Vagina (tissue), 2 donors: ENCODE measurements at regions not wholly inside any gene's neighbourhood (a gene's known extent, or its start where the extent isn't known, plus 50 kb on each side); places are given as distances from the start of the nearest gene placed in this dataset.

Experiments used
- DNase-seq, 2 donors: peaks; one replicate each; pipeline ENCODE4 v3.0.0-alpha.2; 2017; ENCODE audit errors: extremely low spot score in 2 of 2
- H3K27ac ChIP-seq: fragments of 200-600 bp; sonication (generic); one replicate; pipeline ENCODE4 v1.5.1; 2019
- H3K27me3 ChIP-seq: fragments of 200-600 bp; sonication (generic); one replicate; pipeline ENCODE4 v1.5.1; 2019
- H3K36me3 ChIP-seq, 2 donors: fragments of 200-600 bp; sonication (generic); one replicate each; pipeline ENCODE4 v1.5.1; 2017 to 2019
- H3K4me1 ChIP-seq: fragments of 200-600 bp; sonication (generic); one replicate; pipeline ENCODE4 v1.5.1; 2019
- H3K4me3 ChIP-seq, 2 donors: fragments of 200-600 bp; sonication (generic); 1 replicate in 1 of 2; 2 replicates in 1 of 2; pipeline ENCODE4 v1.5.1; 2016 to 2019
- H3K9me3 ChIP-seq: fragments of 200-600 bp; sonication (generic); one replicate; pipeline ENCODE4 v1.5.1; 2019
- CTCF ChIP-seq, 3 experiments: fragments of 450-650 bp in 2 of 3; fragments of 200-600 bp in 1 of 3; sonication (generic) in 1 of 3; IDR thresholded peaks; one replicate each; pipeline ENCODE4 v1.5.1; 2017 to 2019; ENCODE audit warnings: antibody characterized with exemption in 3 of 3, mild to moderate bottlenecking in 2 of 3, moderate library complexity in 2 of 3
- POLR2A ChIP-seq, 2 donors: fragments of 450-650 bp; IDR thresholded peaks; one replicate each; pipeline ENCODE4 v1.6.1; 2017; ENCODE audit warnings: antibody characterized with exemption in 2 of 2, mild to moderate bottlenecking in 2 of 2, moderate library complexity in 2 of 2
- POLR2AphosphoS5 ChIP-seq, 2 donors: sonication (generic); formaldehyde crosslinking; IDR thresholded peaks; one replicate each; pipeline ENCODE4 v1.9.0; 2017; ENCODE audit warnings: antibody characterized with exemption in 2 of 2, mild to moderate bottlenecking in 2 of 2, low read depth in 1 of 2; ENCODE audit not compliant: insufficient read depth in 1 of 2
- intact Hi-C: fragments of 100-400 bp; cut with DNase I; formaldehyde crosslinking; loops from one replicate; pipeline ENCODE4 v1.15.1; 2023

- H3K9me3 ChIP-seq, result no peaks in the 10 kb centered on the region
- no peaks in the 10 kb centered on the region for H3K36me3 ChIP-seq
- DNase-seq, result no peak
- no peak overlapping the region for H3K4me3 ChIP-seq
- TF ChIP-seq POLR2AphosphoS5 (IDR thresholded peaks at IDR 0.05; ENCODE audit: insufficient read depth in 1 of 2, low read depth in 1 of 2) (no peak), CTCF (IDR thresholded peaks at IDR 0.05) (no peak), POLR2A (IDR thresholded peaks at IDR 0.05) (no peak)
- no peak overlapping the region for H3K27ac ChIP-seq
- no peaks in the 10 kb centered on the region for H3K4me1 ChIP-seq
- no peaks in the 10 kb centered on the region for H3K27me3 ChIP-seq
- intact Hi-C loops, result no loop called here
Observed at GRCh38 chr20:51335329-51335841, 207.1 kb downstream of the NFATC2 start.

- H3K4me3 ChIP-seq, result no peak overlapping the region
- H3K27me3 ChIP-seq, result no peaks in the 10 kb centered on the region
- H3K27ac ChIP-seq, result no peak overlapping the region
- H3K36me3 ChIP-seq, result no peaks in the 10 kb centered on the region
- no peaks in the 10 kb centered on the region for H3K4me1 ChIP-seq
- no peaks in the 10 kb centered on the region for H3K9me3 ChIP-seq
- intact Hi-C loops, result no loop called here
- no peak for TF ChIP-seq CTCF (IDR thresholded peaks at IDR 0.05)
- no peak for TF ChIP-seq POLR2A (IDR thresholded peaks at IDR 0.05)
- no peak for TF ChIP-seq POLR2AphosphoS5 (IDR thresholded peaks at IDR 0.05; ENCODE audit: insufficient read depth in 1 of 2, low read depth in 1 of 2)
- DNase-seq, result no peak
Observed at GRCh38 chr20:51334609-51335008, 207.9 kb downstream of the NFATC2 start.

- no peaks in the 10 kb centered on the region for H3K36me3 ChIP-seq
- H3K4me1 ChIP-seq, result no peaks in the 10 kb centered on the region
- H3K27ac ChIP-seq, result no peak overlapping the region
- DNase-seq, result no peak
- intact Hi-C loops, result no loop called here
- no peak for TF ChIP-seq POLR2A (IDR thresholded peaks at IDR 0.05)
- no peak for TF ChIP-seq CTCF (IDR thresholded peaks at IDR 0.05)
- TF ChIP-seq POLR2AphosphoS5 (IDR thresholded peaks at IDR 0.05; ENCODE audit: insufficient read depth in 1 of 2, low read depth in 1 of 2), result no peak
- no peaks in the 10 kb centered on the region for H3K27me3 ChIP-seq
- no peak overlapping the region for H3K4me3 ChIP-seq
- H3K9me3 ChIP-seq, result no peaks in the 10 kb centered on the region
Observed at GRCh38 chr20:51333971-51334370, 208.5 kb downstream of the NFATC2 start.

GRCh38 chr20:51333446-51333845 lies 209.1 kb downstream of the NFATC2 start:
- Histone ChIP-seq H3K4me1 (no peaks in the 10 kb centered on the region), H3K27ac (no peak overlapping the region), H3K27me3 (no peaks in the 10 kb centered on the region), H3K36me3 (no peaks in the 10 kb centered on the region), H3K4me3 (no peak overlapping the region), H3K9me3 (no peaks in the 10 kb centered on the region)
- no peak for DNase-seq
- TF ChIP-seq CTCF (IDR thresholded peaks at IDR 0.05) (no peak), POLR2AphosphoS5 (IDR thresholded peaks at IDR 0.05; ENCODE audit: insufficient read depth in 1 of 2, low read depth in 1 of 2) (no peak), POLR2A (IDR thresholded peaks at IDR 0.05) (no peak)
- intact Hi-C loops, result no loop called here

GRCh38 chr20:51331481-51331880 lies 211.0 kb downstream of the NFATC2 start:
- Histone ChIP-seq H3K27ac (no peak overlapping the region), H3K36me3 (no peaks in the 10 kb centered on the region), H3K9me3 (no peaks in the 10 kb centered on the region), H3K4me1 (no peaks in the 10 kb centered on the region), H3K27me3 (no peaks in the 10 kb centered on the region), H3K4me3 (no peak overlapping the region)
- no peak for DNase-seq
- intact Hi-C loops, result no loop called here
- no peak for TF ChIP-seq POLR2AphosphoS5 (IDR thresholded peaks at IDR 0.05; ENCODE audit: insufficient read depth in 1 of 2, low read depth in 1 of 2)
- TF ChIP-seq CTCF (IDR thresholded peaks at IDR 0.05), result no peak
- TF ChIP-seq POLR2A (IDR thresholded peaks at IDR 0.05), result no peak
